Right forelimb (tissue), 1 donor: ENCODE measurements at regions not wholly inside any gene's neighbourhood (a gene's known extent, or its start where the extent isn't known, plus 50 kb on each side); places are given as distances from the start of the nearest gene placed in this dataset.
A peak's percentile ranks its signal among the peaks of the same experiment; 100 is the strongest.

Experiments
- DNase-seq: peaks from one replicate; pipeline ENCODE4 v3.0.0-alpha.2; 2018

GRCh38 chr5:74576941-74577456 lies 63.5 kb downstream of the ENC1 start:
- no peak for DNase-seq

DNA sequence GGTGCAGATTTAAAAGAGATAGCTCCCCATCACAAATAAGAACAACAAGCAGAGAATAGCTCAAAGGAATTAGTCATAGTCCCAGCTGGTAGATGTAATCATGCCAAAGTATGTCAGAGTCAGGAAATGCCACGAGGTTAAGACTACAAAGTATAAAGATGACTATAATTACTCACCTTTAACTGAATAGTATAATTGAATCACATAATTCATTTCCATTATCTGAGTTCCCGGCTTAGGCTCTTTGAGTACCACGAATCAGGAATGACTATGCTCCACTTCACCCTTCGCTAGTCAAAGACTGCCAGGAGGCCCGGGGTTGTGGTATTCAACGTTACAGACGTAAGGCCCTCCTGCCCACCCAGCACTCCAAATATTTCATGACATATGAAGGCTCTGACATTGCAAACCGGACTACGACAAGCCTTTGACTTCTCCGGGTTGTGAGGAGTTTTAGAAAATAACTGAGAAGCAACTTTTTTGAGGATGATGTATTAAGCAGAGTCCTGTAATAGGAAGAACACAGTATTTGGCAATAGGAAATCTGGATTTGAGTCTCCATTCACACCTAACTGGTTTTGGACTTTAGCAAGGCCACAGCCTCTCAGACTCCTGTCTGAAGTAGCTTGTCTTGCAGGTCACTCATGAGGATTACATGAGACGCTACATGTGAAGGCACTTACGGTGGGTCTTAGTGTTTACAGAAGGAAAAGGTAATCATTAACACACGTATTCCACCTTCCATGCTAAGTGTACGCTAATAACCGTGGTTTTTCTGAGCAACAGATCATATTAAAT lies 64.6 kb downstream of the ENC1 start:
- DNase-seq: peak; percentile 41

DNA sequence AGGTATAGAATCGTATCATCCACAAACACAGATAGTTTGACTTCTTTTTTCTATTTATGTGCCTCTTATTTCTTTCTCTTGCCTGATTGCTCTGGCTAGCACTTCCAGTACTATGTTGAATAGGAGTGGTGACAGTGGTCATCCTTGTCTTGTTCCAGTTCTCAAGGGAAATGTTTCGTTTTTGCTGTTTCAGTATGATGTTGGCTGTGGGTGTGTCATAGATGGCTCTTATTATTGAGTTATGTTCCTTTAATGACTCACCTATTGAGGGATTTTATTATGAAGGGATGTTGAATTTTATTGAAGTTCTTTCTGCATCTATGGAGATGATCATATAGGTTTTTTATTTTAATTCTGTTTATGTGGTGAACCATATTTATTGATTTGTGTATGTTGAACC lies 70.3 kb downstream of the ENC1 start:
- DNase-seq: no peak

DNA sequence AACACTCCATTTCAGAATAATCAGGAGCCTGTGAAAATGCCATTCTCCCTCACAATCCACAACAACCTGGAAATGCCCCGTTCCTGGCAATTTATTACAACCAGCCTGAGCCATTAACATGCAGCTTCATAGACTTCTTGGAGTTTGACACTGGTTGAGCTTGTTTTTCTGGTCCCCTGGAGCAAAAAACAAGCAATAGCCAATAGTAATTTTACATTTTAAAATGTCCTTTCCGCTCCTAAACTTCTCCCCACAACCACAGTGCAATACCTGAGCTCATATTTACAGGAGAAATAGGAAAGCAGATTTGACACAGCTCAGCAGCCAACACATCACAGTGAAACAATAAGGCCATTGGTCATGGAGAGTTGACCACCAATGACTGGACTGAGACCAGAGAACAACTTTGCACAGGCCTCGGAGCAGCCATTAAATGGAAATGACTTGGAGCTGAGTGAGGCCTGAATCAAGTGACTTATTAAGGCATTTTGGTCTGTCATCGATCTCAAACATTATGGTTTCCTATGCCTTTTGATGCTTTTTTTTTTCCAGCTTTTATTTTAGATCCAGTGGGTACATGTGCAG lies 73.0 kb downstream of the ENC1 start:
- DNase-seq: no peak

DNA sequence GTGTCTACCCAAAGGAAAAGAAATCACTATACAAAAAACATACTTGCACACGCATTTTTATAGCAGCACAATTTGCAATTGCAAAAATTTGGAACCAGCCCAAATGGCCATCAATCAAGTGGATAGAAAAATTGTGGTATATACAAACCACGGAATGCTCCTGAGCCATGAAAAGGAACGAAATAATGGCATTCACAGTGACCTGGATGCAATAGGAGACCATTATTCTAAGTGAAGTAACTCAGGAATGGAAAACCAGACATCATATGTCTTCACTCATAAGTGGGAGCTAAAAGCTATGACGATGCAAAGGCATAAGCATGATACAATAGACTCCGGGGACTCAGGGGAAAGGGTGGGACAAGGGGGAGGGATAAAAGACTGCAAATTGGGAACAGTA lies 78.4 kb downstream of the ENC1 start:
- DNase-seq: no peak

GRCh38 chr5:74560245-74560644 lies 80.3 kb downstream of the ENC1 start:
- no peak for DNase-seq

DNA sequence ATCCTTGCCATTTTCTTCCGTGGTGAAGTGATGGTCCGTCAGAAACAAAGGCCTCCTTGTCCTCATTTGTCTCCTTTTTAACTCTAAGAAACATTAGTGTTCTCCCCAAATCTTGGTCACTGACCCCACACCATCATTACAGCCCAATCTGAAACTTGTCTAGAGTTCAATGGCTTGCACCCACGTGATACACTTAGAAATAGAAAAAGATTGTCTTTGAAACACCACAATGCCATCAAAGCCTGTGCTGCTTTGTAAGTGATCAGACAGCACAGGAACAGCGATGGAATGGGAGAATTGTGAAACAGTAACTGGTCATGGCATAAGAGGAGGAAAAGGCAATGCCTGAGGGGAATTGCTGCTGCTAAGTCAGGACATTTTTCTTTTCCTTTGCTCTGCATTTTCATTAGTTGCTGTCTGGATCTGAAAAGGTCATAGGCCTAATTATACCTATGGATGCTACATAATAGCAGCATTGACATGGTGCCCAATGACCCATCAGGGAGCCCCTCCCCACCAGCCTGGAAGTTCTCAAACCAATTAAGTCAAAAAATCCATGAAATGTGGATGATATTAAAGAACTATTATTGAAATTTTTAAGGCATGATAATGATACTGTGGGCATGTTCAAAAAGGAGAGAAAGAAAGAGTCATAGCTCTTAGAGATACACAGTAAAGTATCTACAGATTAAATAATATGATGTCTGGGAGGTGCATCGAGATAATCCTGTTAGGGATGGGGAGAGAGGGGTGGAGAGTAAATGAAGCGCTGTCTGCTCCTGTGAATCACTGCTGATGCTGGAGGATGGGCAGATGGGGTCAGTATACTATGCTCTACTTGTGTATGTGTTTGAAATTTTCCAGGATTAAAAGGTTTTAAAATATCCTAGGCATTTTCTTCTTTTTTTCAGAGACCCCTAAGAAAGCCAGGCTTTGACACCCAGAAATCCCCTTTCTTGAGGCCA lies 83.6 kb downstream of the ENC1 start:
- no peak for DNase-seq

DNA sequence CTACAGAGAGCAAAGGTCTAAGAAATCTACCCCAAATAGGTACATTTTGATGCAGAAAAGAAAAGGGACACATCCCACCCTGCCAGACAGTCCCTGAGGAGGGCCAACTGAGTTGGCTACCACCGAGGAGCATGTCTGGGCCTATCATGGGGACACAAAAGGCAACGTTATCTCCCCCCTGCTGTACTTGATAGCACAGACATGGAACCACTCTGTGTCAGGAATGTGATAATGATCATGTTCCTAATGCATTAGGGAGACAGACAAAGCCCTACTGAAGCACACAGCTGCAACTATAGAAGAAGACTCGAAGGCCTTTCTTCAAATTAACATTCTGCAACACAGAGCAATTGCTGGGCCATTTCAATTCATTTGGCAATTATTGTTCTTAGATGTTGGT lies 84.5 kb downstream of the ENC1 start:
- no peak for DNase-seq

DNA sequence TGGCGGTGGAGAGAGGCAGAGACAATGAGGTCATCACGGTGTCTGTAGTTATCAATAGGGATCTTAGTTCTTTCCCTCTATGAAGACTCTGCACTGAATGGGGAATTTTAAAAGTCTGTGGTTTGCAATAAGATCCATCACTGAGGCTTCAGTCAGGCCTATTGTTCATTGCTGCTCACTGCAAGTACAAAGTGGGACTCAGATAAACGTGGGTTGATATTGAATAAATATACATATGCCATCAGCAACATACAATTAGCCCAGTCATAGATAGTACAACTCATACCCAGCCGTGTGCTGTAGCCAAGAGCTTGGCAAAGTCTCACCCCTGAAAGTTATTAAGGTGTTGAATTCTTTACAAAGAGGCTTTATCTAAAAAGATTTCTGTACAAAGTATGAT lies 88.4 kb downstream of the ENC1 start:
- no peak for DNase-seq

- DNase-seq: no peak
Observed at GRCh38 chr5:74550927-74551326, 89.6 kb downstream of the ENC1 start.

GRCh38 chr5:74549384-74549783 lies 91.1 kb downstream of the ENC1 start:
- no peak for DNase-seq

GRCh38 chr5:74546796-74547195 lies 93.7 kb downstream of the ENC1 start:
- DNase-seq: no peak

DNA sequence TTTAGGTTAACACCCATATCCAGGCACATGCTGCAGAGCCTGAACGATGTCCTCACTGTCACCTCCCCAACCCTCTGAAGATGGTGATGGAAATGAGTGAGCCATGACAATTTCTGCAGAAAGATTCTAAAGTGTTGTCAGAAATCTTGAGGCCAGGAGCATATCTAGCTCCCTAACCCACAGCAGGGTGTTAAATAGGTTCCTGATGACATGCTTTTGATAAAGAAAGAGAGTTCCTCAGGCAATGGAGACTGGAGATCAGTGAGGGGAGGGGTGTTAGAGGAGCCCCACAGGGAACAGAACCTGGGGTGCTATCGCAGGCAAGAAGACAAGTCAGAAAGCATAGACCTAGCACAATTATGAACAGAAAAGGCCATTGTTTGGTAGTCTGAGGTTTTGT lies 95.7 kb downstream of the ENC1 start:
- no peak for DNase-seq

- DNase-seq: no peak
Observed at GRCh38 chr5:74543162-74543995, 97.1 kb downstream of the ENC1 start.

DNA sequence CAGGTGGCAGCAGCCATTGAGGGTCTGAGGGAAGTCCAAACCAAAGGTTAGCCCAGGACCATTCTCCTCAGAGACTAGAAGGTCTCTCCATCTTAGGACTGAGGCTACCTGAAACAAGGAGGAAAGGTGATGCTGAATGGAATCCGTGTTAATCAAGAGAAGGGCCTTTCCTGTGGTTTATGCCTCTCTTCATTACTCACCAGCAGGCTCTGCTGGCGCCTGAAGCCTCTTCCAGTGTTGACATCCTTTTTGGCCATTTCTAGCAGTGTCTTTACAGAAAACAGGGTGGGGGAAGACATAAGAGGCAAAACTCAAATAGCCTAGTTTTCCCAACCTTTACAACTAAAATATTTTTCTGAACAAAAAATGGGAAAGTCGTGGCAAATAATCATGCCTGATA lies 98.0 kb downstream of the ENC1 start:
- DNase-seq: no peak

GRCh38 chr5:74541381-74541781 lies 99.1 kb downstream of the ENC1 start:
- no peak for DNase-seq

DNA sequence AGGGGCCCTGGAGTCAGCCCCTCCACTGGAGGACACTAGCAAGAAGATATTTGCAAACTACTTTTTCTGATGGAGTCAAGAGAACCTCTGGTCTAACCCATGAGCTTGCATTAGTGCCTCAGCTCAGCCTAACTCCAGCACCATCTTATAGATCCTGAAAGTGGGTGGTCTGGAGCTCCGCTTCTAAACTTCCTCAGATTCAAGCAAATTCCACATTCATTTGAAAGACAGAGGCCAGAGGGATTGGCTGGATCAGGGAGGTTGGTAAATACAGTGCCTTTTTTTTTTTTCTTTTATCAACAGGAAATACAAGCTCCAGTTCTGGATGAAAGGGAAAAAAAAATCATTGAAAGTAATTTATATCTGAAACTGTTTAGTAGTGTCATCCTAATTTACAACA lies 99.9 kb downstream of the ENC1 start:
- DNase-seq: no peak

DNA sequence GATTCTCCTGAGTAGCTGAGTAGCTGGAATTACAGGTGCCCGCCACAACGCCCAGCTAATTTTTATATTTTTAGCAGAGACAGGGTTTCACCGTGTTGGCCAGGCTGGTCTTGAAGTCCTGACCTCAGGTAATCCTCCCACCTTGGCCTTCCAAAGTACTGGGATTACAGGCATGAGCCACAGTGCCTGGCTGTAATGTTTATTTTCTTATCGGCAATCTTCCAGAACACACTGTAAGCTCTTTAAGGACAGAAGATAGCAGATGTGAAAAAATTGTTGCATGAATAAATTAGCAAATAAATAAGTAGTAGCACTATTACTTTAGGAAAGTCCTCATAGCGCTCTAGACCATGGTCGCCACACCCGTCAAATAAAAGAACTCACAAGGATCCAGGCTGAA lies 100.5 kb downstream of the ENC1 start:
- no peak for DNase-seq

DNA sequence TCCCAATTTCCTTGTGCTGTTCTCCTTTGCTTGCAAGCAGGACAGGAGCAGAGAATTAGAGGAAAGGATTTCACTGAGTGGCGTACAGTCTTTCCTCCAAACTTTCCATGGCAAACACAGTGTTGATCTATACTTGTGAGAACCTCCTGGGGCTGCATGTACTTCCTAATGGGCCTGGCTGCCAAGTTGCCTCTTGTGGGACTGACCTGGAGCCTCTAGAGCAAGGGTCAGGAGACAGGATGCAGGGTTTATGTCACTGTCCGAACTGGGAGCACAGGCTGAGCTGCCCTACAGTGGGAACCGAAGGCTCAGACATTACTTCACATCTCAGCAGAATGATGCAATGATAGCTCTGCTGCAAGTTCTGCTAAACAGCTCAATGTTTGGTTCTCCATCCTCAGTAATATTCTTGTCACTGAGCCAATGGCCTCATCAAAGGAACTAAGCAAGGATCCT lies 102.3 kb downstream of the ENC1 start:
- no peak for DNase-seq

GRCh38 chr5:74536658-74537057 lies 103.9 kb downstream of the ENC1 start:
- no peak for DNase-seq

DNA sequence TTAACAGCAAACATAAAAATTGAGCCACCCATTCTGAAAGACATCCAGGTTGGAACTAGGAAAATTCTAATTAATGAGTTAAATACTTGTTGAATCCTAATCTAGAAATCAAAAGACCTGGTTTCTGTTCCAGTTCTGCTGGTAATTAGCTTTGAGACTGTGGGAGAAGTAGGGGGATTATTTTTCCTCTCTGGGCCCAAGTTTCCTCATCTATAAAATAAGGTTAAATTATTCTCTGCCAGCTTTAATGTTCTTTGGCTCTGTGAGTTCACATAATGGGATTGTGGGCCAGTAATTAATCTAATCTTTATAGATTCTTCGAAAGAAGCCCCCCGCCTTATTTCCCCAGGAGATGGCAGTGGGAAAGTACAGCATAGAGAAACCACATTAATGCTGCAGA lies 104.6 kb downstream of the ENC1 start:
- no peak for DNase-seq

DNA sequence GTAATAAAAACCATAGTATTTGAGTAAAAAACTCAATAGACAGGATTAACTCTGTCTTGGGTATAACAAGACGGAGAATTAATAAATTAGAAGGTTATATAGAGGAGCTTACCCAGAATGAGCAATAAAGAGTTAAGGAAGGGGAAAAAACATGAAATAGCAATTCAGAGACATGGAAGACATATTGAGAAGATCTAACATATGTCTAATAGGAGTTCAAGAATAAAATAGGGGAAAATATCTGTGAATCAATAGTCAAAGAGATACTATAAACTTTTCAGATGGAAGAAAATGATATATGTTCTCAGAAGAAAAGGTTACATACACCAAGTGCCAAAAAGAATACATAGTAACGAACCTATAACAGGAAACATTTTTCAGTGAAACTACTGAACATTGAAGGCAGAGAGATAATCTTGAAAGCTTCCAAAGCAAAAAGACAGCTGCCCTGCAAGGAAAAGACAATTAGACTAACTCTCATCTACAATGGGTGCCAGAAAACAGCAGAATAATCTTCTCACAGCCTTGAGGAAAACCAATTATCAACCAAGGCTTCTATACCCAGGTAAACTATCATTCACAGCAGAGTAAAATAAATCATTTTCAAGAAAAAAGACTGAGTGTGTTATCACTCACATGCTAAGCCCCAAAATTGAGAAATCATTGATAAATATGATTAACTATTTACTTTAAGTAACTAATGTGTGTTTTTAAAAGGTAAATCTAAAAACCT lies 106.0 kb downstream of the ENC1 start:
- no peak for DNase-seq
